Suprapubic skin (tissue), 4 donors: ENCODE measurements at regions not wholly inside any gene's neighbourhood (a gene's known extent, or its start where the extent isn't known, plus 50 kb on each side); places are given as distances from the start of the nearest gene placed in this dataset.

Source experiments
- CTCF ChIP-seq, 2 donors: fragments of 200-600 bp in 1 of 2; fragments of 450-650 bp in 1 of 2; sonication (generic) in 1 of 2; IDR thresholded peaks; one replicate each; pipeline ENCODE4 v1.5.1; 2016 to 2019; ENCODE audit warnings: antibody characterized with exemption in 2 of 2, mild to moderate bottlenecking in 1 of 2, moderate library complexity in 1 of 2
- EP300 ChIP-seq: sonication (generic); formaldehyde crosslinking; IDR thresholded peaks from one replicate; pipeline ENCODE4 v1.6.1; 2017; ENCODE audit warnings: antibody characterized with exemption
- POLR2A ChIP-seq, 2 donors: fragments of 450-650 bp; IDR thresholded peaks; one replicate each; pipeline ENCODE4 v1.6.1; 2017; ENCODE audit warnings: antibody characterized with exemption in 2 of 2, mild to moderate bottlenecking in 2 of 2, moderate library complexity in 2 of 2
- POLR2AphosphoS5 ChIP-seq, 3 donors: sonication (generic); formaldehyde crosslinking; IDR thresholded peaks; one replicate each; pipeline ENCODE4 v1.6.1; 2017; ENCODE audit warnings: antibody characterized with exemption in 3 of 3

- TF ChIP-seq CTCF (IDR thresholded peaks at IDR 0.05) (no peak), POLR2A (IDR thresholded peaks at IDR 0.05) (no peak), POLR2AphosphoS5 (IDR thresholded peaks at IDR 0.05) (no peak), EP300 (no peak)
Measured at GRCh38 chr5:52065182-52065581, 681.9 kb downstream of the ISL1 start.
